H1 (cell line): ENCODE measurements at regions not wholly inside any gene's neighbourhood (a gene's known extent, or its start where the extent isn't known, plus 50 kb on each side); places are given as distances from the start of the nearest gene placed in this dataset.

Experiments used
- CTCF ChIA-PET: fragments of 300-600 bp; sonication (Branson Sonifier 250); formaldehyde crosslinking; loops from one replicate; lab custom pipeline; 2021; ENCODE audit not compliant: partially characterized antibody; lab: Charles Lee
- POLR2A ChIA-PET: fragments of 300-600 bp; sonication (Branson Sonifier 250); formaldehyde crosslinking; loops from one replicate; lab custom pipeline; 2021; ENCODE audit warnings: inconsistent platforms; ENCODE audit not compliant: partially characterized antibody; lab: Charles Lee
- DNase-seq, 2 experiments: peaks; one replicate each; pipeline versions ENCODE4 v3.0.0 to v3.0.0-alpha.2; 2010 to 2022; ENCODE audit warnings: low spot score in 2 of 2, low read depth in 1 of 2, mixed read lengths in 1 of 2
- FAIRE-seq: peaks from 2 replicates; lab custom pipeline; 2011; peaks lifted over from hg19 to GRCh38; lab: Jason Lieb, UNC
- H2AFZ ChIP-seq: 2 replicates; pipeline ENCODE4 v1.8.1; 2012; ENCODE audit warnings: low read length, inconsistent platforms
- H2AK5ac ChIP-seq: 2 replicates; pipeline ENCODE4 v1.6.1; 2013; ENCODE audit warnings: low read depth, low read length
- H2BK120ac ChIP-seq: replicated peaks from 2 replicates; pipeline ENCODE3; 2013; ENCODE audit warnings: low read depth, low read length, inconsistent platforms
- H2BK12ac ChIP-seq: 2 replicates; pipeline ENCODE4 v1.6.1; 2013; ENCODE audit warnings: low read depth, low read length
- H2BK15ac ChIP-seq: 2 replicates; pipeline ENCODE4 v1.6.1; 2013; ENCODE audit warnings: low read length
- H2BK20ac ChIP-seq: 2 replicates; pipeline ENCODE4 v1.6.1; 2013; ENCODE audit warnings: low read length
- H2BK5ac ChIP-seq: 2 replicates; pipeline ENCODE4 v1.6.1; 2013; ENCODE audit warnings: low read depth, low read length
- H3K14ac ChIP-seq: 2 replicates; pipeline ENCODE4 v1.6.1; 2013; ENCODE audit warnings: inconsistent platforms; ENCODE audit not compliant: insufficient read length
- H3K18ac ChIP-seq: 2 replicates; pipeline ENCODE4 v1.6.1; 2013; ENCODE audit warnings: low read length; ENCODE audit errors: extremely low read depth
- H3K23ac ChIP-seq: 2 replicates; pipeline ENCODE4 v1.6.1; 2013; ENCODE audit warnings: inconsistent platforms; ENCODE audit not compliant: insufficient read length
- H3K23me2 ChIP-seq: 2 replicates; pipeline ENCODE4 v1.6.1; 2013; ENCODE audit warnings: low read depth, low read length
- H3K27ac ChIP-seq: 2 replicates; pipeline ENCODE4 v1.6.1; 2011; ENCODE audit warnings: low read depth, low read length, inconsistent platforms
- H3K27me3 ChIP-seq, 4 experiments: replicated peaks in 1 of 4; 1 replicate in 1 of 4; 2 replicates in 3 of 4; pipeline versions ENCODE4 v1.6.1 to v1.8.1; 2011 to 2013; ENCODE audit warnings: low read length in 3 of 4, mild to moderate bottlenecking in 3 of 4, inconsistent platforms in 2 of 4, mixed read lengths in 2 of 4, moderate library complexity in 1 of 4; ENCODE audit not compliant: control insufficient read depth in 3 of 4, insufficient read depth in 3 of 4; ENCODE audit errors: extremely low read depth in 1 of 4
- H3K36me3 ChIP-seq, 4 experiments: 2 replicates each; pipeline versions ENCODE4 v1.6.1 to v1.8.1; 2011 to 2013; ENCODE audit warnings: mild to moderate bottlenecking in 4 of 4, low read length in 3 of 4, moderate library complexity in 2 of 4, control low read depth in 1 of 4, inconsistent platforms in 1 of 4; ENCODE audit not compliant: insufficient read depth in 4 of 4, control insufficient read depth in 2 of 4
- H3K4ac ChIP-seq: replicated peaks from 2 replicates; pipeline ENCODE3; 2013; ENCODE audit warnings: low read length, low read depth, mixed read lengths, inconsistent platforms; ENCODE audit not compliant: insufficient read length
- H3K4me1 ChIP-seq, 4 experiments: replicated peaks in 1 of 4; 1 replicate in 1 of 4; 2 replicates in 3 of 4; pipeline versions ENCODE4 v1.6.1 to v1.8.1; 2011 to 2013; ENCODE audit warnings: low read length in 3 of 4, inconsistent platforms in 2 of 4, mixed read lengths in 1 of 4; ENCODE audit not compliant: insufficient read depth in 4 of 4, control insufficient read depth in 3 of 4
- H3K4me2 ChIP-seq, 2 experiments: 2 replicates each; pipeline versions ENCODE4 v1.6.1 to v1.8.1; 2011 to 2013; ENCODE audit warnings: low read depth in 2 of 2, low read length in 2 of 2, control low read depth in 1 of 2, inconsistent platforms in 1 of 2, mild to moderate bottlenecking in 1 of 2; ENCODE audit not compliant: insufficient read depth in 1 of 2
- H3K4me3 ChIP-seq, 4 experiments: fragments of 200-600, 300-600 bp in 1 of 4; sonication (generic), shearing (Covaris generic), sonication (Bioruptor Twin) in 1 of 4; 2 replicates each; pipeline versions ENCODE4 v1.5.1 to v1.8.1; 2011 to 2016; ENCODE audit warnings: low read length in 4 of 4, low read depth in 3 of 4, control low read depth in 2 of 4, inconsistent platforms in 2 of 4, mild to moderate bottlenecking in 2 of 4, mixed read lengths in 1 of 4, moderate library complexity in 1 of 4; ENCODE audit not compliant: insufficient read depth in 2 of 4; ENCODE audit errors: extremely low read depth in 1 of 4
- H3K56ac ChIP-seq: replicated peaks from 2 replicates; pipeline ENCODE3; 2013; ENCODE audit warnings: low read depth, mild to moderate bottlenecking, mixed read lengths, low read length, inconsistent platforms; ENCODE audit not compliant: insufficient read length
- H3K79me1 ChIP-seq: 2 replicates; pipeline ENCODE4 v1.6.1; 2013; ENCODE audit warnings: low read depth, low read length, control low read depth
- H3K79me2 ChIP-seq, 2 experiments: 2 replicates each; pipeline versions ENCODE4 v1.6.1 to v1.8.1; 2012 to 2013; ENCODE audit warnings: low read length in 2 of 2, mild to moderate bottlenecking in 2 of 2, inconsistent platforms in 1 of 2; ENCODE audit not compliant: insufficient read depth in 2 of 2, control insufficient read depth in 1 of 2
- H3K9ac ChIP-seq, 4 experiments: replicated peaks in 1 of 4; 1 replicate in 1 of 4; 2 replicates in 3 of 4; pipeline versions ENCODE4 v1.6.1 to v1.8.1; 2011 to 2013; ENCODE audit warnings: low read depth in 3 of 4, low read length in 3 of 4, control low read depth in 2 of 4, mild to moderate bottlenecking in 2 of 4, moderate library complexity in 2 of 4, inconsistent platforms in 1 of 4; ENCODE audit errors: extremely low read depth in 1 of 4
- H3K9me3 ChIP-seq, 2 experiments: 2 replicates each; pipeline versions ENCODE4 v1.6.1 to v1.8.1; 2012 to 2013; ENCODE audit warnings: mild to moderate bottlenecking in 2 of 2, moderate library complexity in 2 of 2, control low read depth in 1 of 2, inconsistent platforms in 1 of 2, low read depth in 1 of 2, low read length in 1 of 2, mixed read lengths in 1 of 2; ENCODE audit not compliant: insufficient read depth in 2 of 2
- H4K20me1 ChIP-seq, 2 experiments: replicated peaks in 1 of 2; 2 replicates each; pipeline versions ENCODE3 to v1.8.1; 2011 to 2013; ENCODE audit warnings: inconsistent platforms in 2 of 2, low read length in 2 of 2, mild to moderate bottlenecking in 1 of 2; ENCODE audit not compliant: insufficient read depth in 2 of 2, control insufficient read depth in 1 of 2
- H4K5ac ChIP-seq: 2 replicates; pipeline ENCODE4 v1.6.1; 2013; ENCODE audit warnings: low read length, low read depth, mixed read lengths, inconsistent platforms; ENCODE audit not compliant: insufficient read length
- H4K8ac ChIP-seq: 2 replicates; pipeline ENCODE4 v1.8.0; 2013; ENCODE audit warnings: mild to moderate bottlenecking, moderate library complexity, low read length, inconsistent platforms; ENCODE audit not compliant: insufficient read depth; ENCODE audit errors: extremely low read depth
- H4K91ac ChIP-seq: replicated peaks from 2 replicates; pipeline ENCODE3; 2013; ENCODE audit warnings: low read length, mixed read lengths, inconsistent platforms; ENCODE audit not compliant: insufficient read length
- BACH1 ChIP-seq: IDR thresholded peaks from 2 replicates; pipeline ENCODE4 v1.6.1; 2012; ENCODE audit warnings: low read length, improper control_type of control experiment
- CBX5 ChIP-seq: fragments of 300-800, 300-1000 bp; sonication (generic); IDR thresholded peaks from 2 replicates; pipeline ENCODE4 v1.7.1; 2016; ENCODE audit warnings: antibody characterized with exemption, low read length, low read depth
- CBX8 ChIP-seq: fragments of 300-800, 300-1000 bp; sonication (generic); IDR thresholded peaks from 2 replicates; pipeline ENCODE4 v1.7.1; 2016; ENCODE audit warnings: low read depth, low read length, borderline replicate concordance
- CHD2 ChIP-seq: IDR thresholded peaks from 2 replicates; pipeline ENCODE4 v1.6.1; 2012; ENCODE audit warnings: low read length, improper control_type of control experiment
- CTBP2 ChIP-seq: IDR thresholded peaks from 2 replicates; pipeline ENCODE4 v1.7.0; 2011; ENCODE audit warnings: borderline replicate concordance, mild to moderate bottlenecking, moderate library complexity, mixed read lengths, low read length; ENCODE audit not compliant: insufficient read depth, insufficient read length
- HDAC6 ChIP-seq: IDR thresholded peaks from one replicate; pipeline ENCODE4 v1.7.1; 2012; ENCODE audit warnings: low read depth, mild to moderate bottlenecking, inconsistent platforms, low read length, moderate library complexity
- KDM1A ChIP-seq: fragments of 200-600, 300-600 bp; sonication (generic); IDR thresholded peaks from 2 replicates; pipeline ENCODE4 v1.7.1; 2016; ENCODE audit warnings: mild to moderate bottlenecking, low read length, borderline replicate concordance
- KDM4A ChIP-seq: IDR thresholded peaks from one replicate; pipeline ENCODE4 v1.7.1; 2012; ENCODE audit warnings: low read depth, mild to moderate bottlenecking, moderate library complexity, low read length, inconsistent platforms; ENCODE audit not compliant: severe bottlenecking
- RFX5 ChIP-seq: IDR thresholded peaks from 2 replicates; pipeline ENCODE4 v1.6.1; 2011; ENCODE audit warnings: low read depth, low read length, improper control_type of control experiment, borderline replicate concordance
- SP2 ChIP-seq: IDR thresholded peaks from 2 replicates; pipeline ENCODE4 v1.6.1; 2012; ENCODE audit warnings: mild to moderate bottlenecking, low read length, inconsistent platforms
- TAF7 ChIP-seq: optimal IDR thresholded peaks from 2 replicates; pipeline ENCODE3; 2011; ENCODE audit warnings: low read depth, mild to moderate bottlenecking, inconsistent platforms, low read length, moderate library complexity, borderline replicate concordance
- TBP ChIP-seq: IDR thresholded peaks from 2 replicates; pipeline ENCODE4 v1.6.1; 2011; ENCODE audit warnings: low read depth, low read length, improper control_type of control experiment
- TCF12 ChIP-seq: IDR thresholded peaks from 2 replicates; pipeline ENCODE4 v1.6.1; 2011; ENCODE audit warnings: low read depth, mild to moderate bottlenecking, low read length
- WGBS, 2 experiments: shearing (Covaris generic) in 1 of 2; methylation state at CpG; one replicate each; pipeline versions ENCODE4 v1.1.6 to v1.1.7; 2013 to 2015; ENCODE audit warnings: low lambda C conversion rate in 2 of 2, mixed read lengths in 2 of 2, inconsistent platforms in 1 of 2, low coverage in 1 of 2, missing lambda C conversion rate in 1 of 2; ENCODE audit not compliant: insufficient replicate concordance in 2 of 2, insufficient coverage in 1 of 2, insufficient read length in 1 of 2; ENCODE audit errors: extremely low coverage in 1 of 2, missing lambda C conversion rate in 1 of 2; 5-methylcytosine and 5-hydroxymethylcytosine counted together
- TF ChIP-seq, protein P1 (sequence below): IDR thresholded peaks from 2 replicates; pipeline ENCODE4 v1.6.1; 2011; ENCODE audit warnings: low read depth, mild to moderate bottlenecking, low read length; ENCODE audit not compliant: insufficient read depth
- TF ChIP-seq, protein P2 (sequence below): IDR thresholded peaks from 2 replicates; pipeline ENCODE4 v1.6.1; 2012; ENCODE audit warnings: inconsistent platforms

DNA sequence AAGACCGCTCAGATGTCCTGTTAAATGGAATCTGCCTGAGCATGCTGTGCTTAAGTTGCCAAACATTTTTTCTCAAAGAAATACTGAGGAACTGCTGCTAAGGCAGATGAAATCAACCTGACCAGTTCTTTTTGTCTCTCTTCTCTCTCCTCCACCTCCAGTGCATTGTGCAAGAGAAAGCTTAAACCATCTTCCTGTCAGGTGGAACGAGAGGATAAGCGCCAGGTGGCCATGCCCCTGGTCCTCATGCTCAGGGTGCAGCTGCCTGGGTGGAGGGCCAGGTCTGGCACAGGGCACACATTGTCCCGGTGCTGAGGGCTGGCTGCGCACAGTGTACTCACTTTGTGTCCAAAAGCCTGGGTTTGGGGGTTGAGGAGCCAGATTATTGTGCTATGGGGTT is 176.2 kb upstream of the TP63 start:
- CTCF ChIA-PET = interaction anchor here (0.5 kb wide), 1 partner anchor 986 kb away, joined by 5 read pairs; no protein-coding TSS in a partner anchor
- FAIRE-seq = no peak
- no peak for TF ChIP-seq CBX5
- TF ChIP-seq, protein P1, sequence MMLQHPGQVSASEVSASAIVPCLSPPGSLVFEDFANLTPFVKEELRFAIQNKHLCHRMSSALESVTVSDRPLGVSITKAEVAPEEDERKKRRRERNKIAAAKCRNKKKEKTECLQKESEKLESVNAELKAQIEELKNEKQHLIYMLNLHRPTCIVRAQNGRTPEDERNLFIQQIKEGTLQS = no peak
- no peak for TF ChIP-seq CHD2
- TF ChIP-seq BACH1 = no peak
- no peak for TF ChIP-seq CBX8
- no peak for TF ChIP-seq TBP
- no peak for TF ChIP-seq RFX5
- no peak for TF ChIP-seq KDM1A
- TF ChIP-seq TCF12 = no peak
- TF ChIP-seq KDM4A = no peak
- TF ChIP-seq TAF7 = no peak
- no peak for TF ChIP-seq SP2
- no peak for TF ChIP-seq HDAC6
- TF ChIP-seq, protein P2, sequence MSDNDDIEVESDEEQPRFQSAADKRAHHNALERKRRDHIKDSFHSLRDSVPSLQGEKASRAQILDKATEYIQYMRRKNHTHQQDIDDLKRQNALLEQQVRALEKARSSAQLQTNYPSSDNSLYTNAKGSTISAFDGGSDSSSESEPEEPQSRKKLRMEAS = no peak
- no peak for TF ChIP-seq CTBP2

More for the DNA sequence above, 176.2 kb upstream of the TP63 start:
- Histone ChIP-seq H3K18ac (no peak overlapping the region), H4K20me1 (no peaks in the 10 kb centered on the region), H2AK5ac (no peak overlapping the region), H3K56ac (no peak overlapping the region), H3K4me3 (no peak overlapping the region), H2BK15ac (no peak overlapping the region), H3K36me3 (no peaks in the 10 kb centered on the region), H4K8ac (no peak overlapping the region), H3K4me2 (no peak overlapping the region), H4K91ac (no peak overlapping the region), H3K9me3 (no peaks in the 10 kb centered on the region), H3K23ac (no peak overlapping the region), H3K4me1 (no peaks in the 10 kb centered on the region), H2BK120ac (no peak overlapping the region), H4K5ac (no peak overlapping the region), H3K27ac (no peak overlapping the region), H2BK5ac (no peak overlapping the region), H2AFZ (no peak overlapping the region), H2BK12ac (no peak overlapping the region), H3K9ac (no peak overlapping the region), H3K23me2 (no peaks in the 10 kb centered on the region), H3K79me1 (no peaks in the 10 kb centered on the region), H2BK20ac (no peak overlapping the region), H3K27me3 (no peaks in the 10 kb centered on the region), H3K4ac (no peak overlapping the region), H3K14ac (no peak overlapping the region), H3K79me2 (no peaks in the 10 kb centered on the region)
- POLR2A ChIA-PET = no interaction called here
- DNase-seq = no peak
- 92% methylated on average over 5 of the region's 5 CpGs; no CpG with 5 or more reads in 1 of the 2 experiments for WGBS, 2 experiments
